OCI-LY7 (cell line): ENCODE measurements at regions not wholly inside any gene's neighbourhood (a gene's known extent, or its start where the extent isn't known, plus 50 kb on each side); places are given as distances from the start of the nearest gene placed in this dataset.

Source experiments
- BruUV-seq: library from RNA; stranded (reverse); fragments of 400-500 nt; replicated peaks from 2 replicates; lab custom pipeline; 2021; lab: Mats Ljungman, UMichigan
- CTCF ChIA-PET: fragments of 300-600 bp; sonication (Branson Sonifier 250); formaldehyde crosslinking; loops from one replicate; lab custom pipeline; 2022; ENCODE audit warnings: antibody characterized with exemption; ENCODE audit not compliant: unreplicated experiment; lab: Charles Lee
- POLR2A ChIA-PET: fragments of 300-600 bp; sonication (Branson Sonifier 250); formaldehyde crosslinking; loops from one replicate; lab custom pipeline; 2022; ENCODE audit warnings: antibody characterized with exemption; lab: Charles Lee
- DNase-seq: peaks from one replicate; pipeline ENCODE4 v3.0.0-alpha.2; 2015; ENCODE audit warnings: low spot score
- H2AFZ ChIP-seq: fragments of 200-600 bp; sonication (generic), shearing (Covaris generic); 2 replicates; pipeline ENCODE4 v1.6.1; 2014; ENCODE audit warnings: mild to moderate bottlenecking, antibody characterized with exemption, low read length, moderate library complexity
- H3K27ac ChIP-seq: fragments of 200-600 bp; sonication (generic); 2 replicates; pipeline ENCODE4 v1.5.1; 2014; ENCODE audit warnings: mixed run types, low read depth, mild to moderate bottlenecking, moderate library complexity, low read length, inconsistent platforms; ENCODE audit not compliant: poor library complexity, severe bottlenecking
- H3K36me3 ChIP-seq: fragments of 200-600 bp; sonication (generic); 2 replicates; pipeline ENCODE4 v1.6.1; 2014; ENCODE audit warnings: mild to moderate bottlenecking, antibody characterized with exemption, low read length, moderate library complexity, mixed read lengths; ENCODE audit not compliant: insufficient read depth
- H3K4me1 ChIP-seq: fragments of 200-600 bp; sonication (generic); 2 replicates; pipeline ENCODE4 v1.5.1; 2014; ENCODE audit warnings: mild to moderate bottlenecking, low read length; ENCODE audit not compliant: insufficient read depth, poor library complexity, severe bottlenecking
- H3K4me2 ChIP-seq: fragments of 200-600 bp; sonication (generic); 2 replicates; pipeline ENCODE4 v1.6.1; 2014; ENCODE audit warnings: mild to moderate bottlenecking, low read length
- H3K4me3 ChIP-seq: fragments of 200-600 bp; sonication (generic); 2 replicates; pipeline ENCODE4 v1.5.1; 2014; ENCODE audit warnings: mild to moderate bottlenecking, low read depth, low read length; ENCODE audit not compliant: poor library complexity, severe bottlenecking
- H3K79me2 ChIP-seq: fragments of 200-600 bp; sonication (generic); 2 replicates; pipeline ENCODE4 v1.6.1; 2016; ENCODE audit warnings: low read depth, mild to moderate bottlenecking, low read length, moderate library complexity, mixed read lengths; ENCODE audit not compliant: insufficient read depth
- H3K9me2 ChIP-seq: fragments of 200-600 bp; sonication (generic); 2 replicates; pipeline ENCODE4 v1.6.1; 2016; ENCODE audit warnings: mild to moderate bottlenecking, low read length, mixed read lengths; ENCODE audit not compliant: insufficient read depth
- H3K9me3 ChIP-seq: fragments of 200-600 bp; sonication (generic); 2 replicates; pipeline ENCODE4 v1.6.1; 2014; ENCODE audit warnings: mild to moderate bottlenecking, mixed run types, low read length, mixed read lengths
- H4K20me1 ChIP-seq: fragments of 200-600 bp; sonication (generic); 2 replicates; pipeline ENCODE4 v1.6.1; 2014; ENCODE audit warnings: mild to moderate bottlenecking, antibody characterized with exemption, low read length, moderate library complexity, mixed read lengths; ENCODE audit not compliant: insufficient read depth
- EZH2phosphoT487 ChIP-seq: fragments of 200-600 bp; sonication (generic); IDR thresholded peaks from 2 replicates; pipeline ENCODE4 v1.6.1; 2018; ENCODE audit warnings: low read depth, borderline replicate concordance, mild to moderate bottlenecking, mixed run types, antibody characterized with exemption, low read length, moderate library complexity, mixed read lengths
- intact Hi-C: fragments of 100-400 bp; cut with micrococcal nuclease; formaldehyde crosslinking; loops from one replicate; pipeline ENCODE4 v1.10.0; 2022; ENCODE audit not compliant: unreplicated experiment
- TF ChIP-seq, protein P1 (sequence below): fragments of 200-600 bp; sonication (generic); conservative IDR thresholded peaks from 2 replicates; pipeline ENCODE4 v1.5.1; 2014; ENCODE audit warnings: mild to moderate bottlenecking, antibody characterized with exemption, low read length, moderate library complexity, mixed read lengths

DNA sequence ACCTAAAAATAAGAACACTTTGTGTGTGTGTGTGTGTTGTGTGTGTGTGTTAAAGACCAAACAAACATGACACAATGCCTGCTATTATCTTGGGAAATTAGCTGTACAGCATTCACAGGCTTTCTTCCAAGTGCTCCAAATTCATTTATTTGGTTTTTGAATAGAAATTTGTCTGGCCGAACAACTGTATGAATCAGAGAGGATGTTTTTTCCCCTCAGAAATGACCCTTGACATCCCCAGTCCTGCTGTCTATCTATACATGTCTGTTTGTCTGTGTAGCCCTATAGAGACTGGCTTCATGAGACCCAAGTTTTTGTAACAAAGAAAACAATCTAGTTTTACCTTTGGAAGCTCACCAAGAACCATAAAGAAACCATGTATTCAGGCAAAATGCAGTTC is 549.8 kb downstream of the NSUN3 start:
- no TSS peak for BruUV-seq
- intact Hi-C loops: no loop called here

DNA sequence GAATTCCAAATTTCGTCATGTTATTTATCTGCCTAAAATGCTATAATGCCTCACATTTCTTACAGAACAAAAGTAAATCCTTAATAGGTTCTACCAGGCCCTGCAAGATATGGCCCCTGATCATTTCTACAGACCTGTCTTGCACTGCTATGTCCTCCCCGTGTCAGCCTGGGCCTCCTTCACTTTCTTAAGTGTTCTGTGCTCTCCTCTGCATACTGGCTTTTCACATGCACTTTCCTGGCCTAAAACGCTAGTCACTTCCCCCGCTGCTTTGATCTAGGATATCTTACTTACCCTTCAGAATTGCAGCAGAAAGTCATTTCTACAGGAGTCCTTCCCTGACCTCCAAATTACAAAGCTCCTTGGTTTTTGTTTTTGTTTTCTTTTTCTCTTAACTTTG is 551.3 kb downstream of the NSUN3 start:
- Histone ChIP-seq H4K20me1 (no peaks in the 10 kb centered on the region), H3K4me2 (no peak overlapping the region), H3K4me1 (no peaks in the 10 kb centered on the region), H3K4me3 (no peak overlapping the region), H3K36me3 (no peaks in the 10 kb centered on the region), H2AFZ (no peak overlapping the region), H3K9me3 (no peaks in the 10 kb centered on the region), H3K27ac (no peak overlapping the region), H3K79me2 (no peaks in the 10 kb centered on the region), H3K9me2 (no peaks in the 10 kb centered on the region)
- no peak for TF ChIP-seq EZH2phosphoT487
- TF ChIP-seq, protein P1, sequence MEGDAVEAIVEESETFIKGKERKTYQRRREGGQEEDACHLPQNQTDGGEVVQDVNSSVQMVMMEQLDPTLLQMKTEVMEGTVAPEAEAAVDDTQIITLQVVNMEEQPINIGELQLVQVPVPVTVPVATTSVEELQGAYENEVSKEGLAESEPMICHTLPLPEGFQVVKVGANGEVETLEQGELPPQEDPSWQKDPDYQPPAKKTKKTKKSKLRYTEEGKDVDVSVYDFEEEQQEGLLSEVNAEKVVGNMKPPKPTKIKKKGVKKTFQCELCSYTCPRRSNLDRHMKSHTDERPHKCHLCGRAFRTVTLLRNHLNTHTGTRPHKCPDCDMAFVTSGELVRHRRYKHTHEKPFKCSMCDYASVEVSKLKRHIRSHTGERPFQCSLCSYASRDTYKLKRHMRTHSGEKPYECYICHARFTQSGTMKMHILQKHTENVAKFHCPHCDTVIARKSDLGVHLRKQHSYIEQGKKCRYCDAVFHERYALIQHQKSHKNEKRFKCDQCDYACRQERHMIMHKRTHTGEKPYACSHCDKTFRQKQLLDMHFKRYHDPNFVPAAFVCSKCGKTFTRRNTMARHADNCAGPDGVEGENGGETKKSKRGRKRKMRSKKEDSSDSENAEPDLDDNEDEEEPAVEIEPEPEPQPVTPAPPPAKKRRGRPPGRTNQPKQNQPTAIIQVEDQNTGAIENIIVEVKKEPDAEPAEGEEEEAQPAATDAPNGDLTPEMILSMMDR: no peak
- DNase-seq: no peak
- ChIA-PET CTCF (no interaction called here), POLR2A (no interaction called here)
- intact Hi-C loops: no loop called here
- BruUV-seq: no TSS peak

More for the DNA sequence above, 549.8 kb downstream of the NSUN3 start:
- Histone ChIP-seq H3K27ac (no peak overlapping the region), H4K20me1 (no peaks in the 10 kb centered on the region), H2AFZ (no peak overlapping the region), H3K4me2 (no peak overlapping the region), H3K36me3 (no peaks in the 10 kb centered on the region), H3K4me1 (no peaks in the 10 kb centered on the region), H3K9me2 (no peaks in the 10 kb centered on the region), H3K9me3 (no peaks in the 10 kb centered on the region), H3K79me2 (no peaks in the 10 kb centered on the region), H3K4me3 (no peak overlapping the region)
- DNase-seq: no peak
- ChIA-PET POLR2A (interaction anchor here (0.6 kb wide), 1 partner anchor 47 kb away, joined by 3 read pairs; no protein-coding TSS in a partner anchor), CTCF (no interaction called here)
- TF ChIP-seq, protein P1: no peak
- TF ChIP-seq EZH2phosphoT487: no peak

DNA sequence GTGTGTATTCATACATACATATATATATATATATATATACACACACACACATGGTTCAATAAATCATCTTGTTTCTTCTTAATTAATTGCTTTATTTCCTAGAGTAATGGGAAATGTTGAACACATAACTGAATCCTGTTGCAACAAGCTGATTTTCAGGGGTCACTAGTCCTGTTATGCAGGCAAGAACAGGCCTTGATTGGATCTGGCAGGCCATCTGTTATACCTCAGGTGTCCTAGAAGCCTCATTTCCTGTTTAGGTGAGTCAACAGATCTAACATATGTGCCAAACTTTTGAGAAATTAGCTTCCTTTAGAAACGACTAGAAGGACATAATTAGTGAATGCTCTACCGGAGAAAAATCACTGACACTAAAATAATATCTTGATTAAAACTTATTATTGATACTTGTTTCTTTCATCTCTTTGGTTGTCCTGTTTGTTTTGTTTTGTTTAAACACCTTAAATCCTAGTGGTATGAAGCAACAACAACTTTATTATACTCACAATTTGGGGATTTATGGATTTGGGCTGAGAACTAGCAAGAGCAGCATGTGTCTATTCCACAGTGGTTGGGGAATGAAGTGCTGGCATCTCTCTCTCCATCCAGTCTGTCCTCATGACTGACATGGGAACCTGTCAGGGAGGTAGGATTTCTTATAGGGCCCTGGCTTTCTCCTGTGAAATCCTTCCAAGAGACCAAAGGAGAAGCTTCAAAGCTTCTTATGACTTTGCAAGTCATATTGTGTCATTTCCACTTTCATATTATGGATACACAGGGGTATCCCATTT is 552.6 kb downstream of the NSUN3 start:
- Histone ChIP-seq H3K4me2 (no peak overlapping the region), H3K9me2 (no peaks in the 10 kb centered on the region), H4K20me1 (no peaks in the 10 kb centered on the region), H3K9me3 (no peaks in the 10 kb centered on the region), H3K4me3 (no peak overlapping the region), H3K4me1 (no peaks in the 10 kb centered on the region), H3K79me2 (no peaks in the 10 kb centered on the region), H3K36me3 (no peaks in the 10 kb centered on the region), H3K27ac (no peak overlapping the region), H2AFZ (no peak overlapping the region)
- DNase-seq: no peak
- BruUV-seq: no TSS peak
- TF ChIP-seq, protein P1: no peak
- TF ChIP-seq EZH2phosphoT487: no peak
- POLR2A ChIA-PET: interaction anchor here (0.6 kb wide), 2 partner anchors 260 to 313 kb away, joined by 3 to 7 read pairs; no protein-coding TSS in a partner anchor
- intact Hi-C loops: no loop called here
- CTCF ChIA-PET: no interaction called here
